Upper lobe of right lung (tissue), 1 donor: ENCODE measurements at regions not wholly inside any gene's neighbourhood (a gene's known extent, or its start where the extent isn't known, plus 50 kb on each side); places are given as distances from the start of the nearest gene placed in this dataset.
"Not testable (repeated sequence)": the region's sequence is repeated elsewhere in the genome, so short reads cannot be mapped to it uniquely, and the experiment has no call there.

Experiments
- ATAC-seq: fragments of 200-7000 bp; cut with Tn5 transposase; one replicate; pipeline ENCODE4 v1.9.1; 2020; ENCODE audit warnings: mild to moderate bottlenecking, moderate library complexity
- DNase-seq: peaks from one replicate; pipeline ENCODE4 v3.0.0-alpha.2; 2020
- H3K27ac ChIP-seq: fragments of 200-600 bp; one replicate; pipeline ENCODE4 v1.8.0; 2022
- H3K27me3 ChIP-seq: fragments of 200-600 bp; one replicate; pipeline ENCODE4 v1.8.0; 2022; ENCODE audit warnings: mild to moderate bottlenecking
- H3K36me3 ChIP-seq: fragments of 200-600 bp; one replicate; pipeline ENCODE4 v1.8.0; 2022
- H3K4me1 ChIP-seq: fragments of 200-600 bp; one replicate; pipeline ENCODE4 v1.8.0; 2022
- H3K4me3 ChIP-seq: fragments of 200-600 bp; one replicate; pipeline ENCODE4 v1.8.0; 2022; ENCODE audit warnings: mild to moderate bottlenecking
- H3K9me3 ChIP-seq: fragments of 200-600 bp; one replicate; pipeline ENCODE4 v1.8.0; 2022
- intact Hi-C: fragments of 100-400 bp; cut with DNase I; formaldehyde crosslinking; loops from one replicate; pipeline ENCODE4 v1.11.0; 2022
- TF ChIP-seq, protein P1 (sequence below): fragments of 200-600 bp; IDR thresholded peaks from one replicate; pipeline ENCODE4 v1.8.0; 2022; ENCODE audit warnings: antibody characterized with exemption
- donor health status: DM: no; HTN: yes; CAD: no; lungs with severe emphysema.

DNA sequence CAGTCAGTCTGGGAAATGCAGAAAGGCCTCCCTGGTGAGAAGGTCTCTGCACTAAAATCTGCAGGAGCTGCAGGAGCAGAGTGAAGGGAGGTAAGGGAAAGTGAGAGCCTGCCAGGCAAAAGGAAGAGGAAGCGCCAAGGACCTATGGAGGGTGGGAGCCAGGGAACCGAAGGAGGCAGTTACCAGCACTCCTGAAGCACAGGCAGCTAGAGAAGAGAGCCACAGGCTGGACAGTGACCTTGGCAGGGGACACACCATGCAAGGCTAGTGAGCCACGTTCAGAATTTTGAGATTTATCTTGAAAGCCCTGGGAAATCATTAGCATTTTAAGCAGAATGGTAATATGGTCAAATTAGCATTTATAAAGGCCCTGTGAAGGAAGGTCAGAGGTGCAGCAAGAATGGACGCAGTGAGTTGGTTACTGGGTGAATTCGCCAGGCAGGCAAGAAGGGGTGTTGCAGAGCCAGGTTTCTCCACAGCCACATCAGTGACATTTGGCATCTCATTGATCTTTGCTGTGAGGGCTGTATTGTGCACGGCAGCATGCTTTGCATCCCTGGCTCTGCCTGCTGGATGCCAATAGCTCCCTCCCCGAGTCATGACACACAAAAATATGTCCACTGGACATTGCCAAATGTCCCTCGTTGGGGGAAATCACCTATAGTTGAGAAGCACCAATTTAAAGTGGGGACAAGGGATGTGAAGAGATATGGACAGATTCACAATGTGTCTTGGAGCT lies 54.7 kb upstream of the LANCL2 start:
- no peaks in the 10 kb centered on the region for H3K36me3 ChIP-seq
- intact Hi-C loops, result no loop called here
- no peak overlapping the region for H3K27ac ChIP-seq
- no peaks in the 10 kb centered on the region for H3K4me1 ChIP-seq
- no peaks in the 10 kb centered on the region for H3K9me3 ChIP-seq
- H3K4me3 ChIP-seq, result no peak overlapping the region
- H3K27me3 ChIP-seq, result no peaks in the 10 kb centered on the region
- DNase-seq (no peak), ATAC-seq (no peak)
- TF ChIP-seq, protein P1, sequence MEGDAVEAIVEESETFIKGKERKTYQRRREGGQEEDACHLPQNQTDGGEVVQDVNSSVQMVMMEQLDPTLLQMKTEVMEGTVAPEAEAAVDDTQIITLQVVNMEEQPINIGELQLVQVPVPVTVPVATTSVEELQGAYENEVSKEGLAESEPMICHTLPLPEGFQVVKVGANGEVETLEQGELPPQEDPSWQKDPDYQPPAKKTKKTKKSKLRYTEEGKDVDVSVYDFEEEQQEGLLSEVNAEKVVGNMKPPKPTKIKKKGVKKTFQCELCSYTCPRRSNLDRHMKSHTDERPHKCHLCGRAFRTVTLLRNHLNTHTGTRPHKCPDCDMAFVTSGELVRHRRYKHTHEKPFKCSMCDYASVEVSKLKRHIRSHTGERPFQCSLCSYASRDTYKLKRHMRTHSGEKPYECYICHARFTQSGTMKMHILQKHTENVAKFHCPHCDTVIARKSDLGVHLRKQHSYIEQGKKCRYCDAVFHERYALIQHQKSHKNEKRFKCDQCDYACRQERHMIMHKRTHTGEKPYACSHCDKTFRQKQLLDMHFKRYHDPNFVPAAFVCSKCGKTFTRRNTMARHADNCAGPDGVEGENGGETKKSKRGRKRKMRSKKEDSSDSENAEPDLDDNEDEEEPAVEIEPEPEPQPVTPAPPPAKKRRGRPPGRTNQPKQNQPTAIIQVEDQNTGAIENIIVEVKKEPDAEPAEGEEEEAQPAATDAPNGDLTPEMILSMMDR, result no peak

GRCh38 chr7:55311892-55312291 lies 53.2 kb upstream of the LANCL2 start:
- H3K27ac ChIP-seq, H3K9me3 ChIP-seq, H3K4me1 ChIP-seq, intact Hi-C loops, ATAC-seq, DNase-seq, H3K4me3 ChIP-seq, H3K27me3 ChIP-seq, H3K36me3 ChIP-seq: not testable (repeated sequence)

DNA sequence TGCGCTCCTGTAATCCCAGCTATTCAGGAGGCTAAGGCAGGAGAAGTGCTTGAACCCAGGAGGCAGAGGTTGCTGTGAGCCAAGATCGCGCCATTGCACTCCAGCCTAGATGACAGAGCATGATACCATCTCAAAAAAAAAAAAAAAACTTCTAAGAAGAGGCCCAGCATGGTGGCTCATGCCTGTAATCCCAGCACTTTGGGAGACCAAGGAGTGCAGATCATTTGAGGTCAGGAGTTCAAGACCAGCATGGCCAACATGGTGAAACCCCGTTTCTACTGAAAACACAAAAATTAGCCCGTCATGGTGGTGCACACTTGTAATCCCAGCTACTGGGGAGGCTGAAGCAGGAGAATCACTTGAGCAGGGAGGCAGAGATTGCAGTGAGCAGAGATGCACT lies 51.5 kb upstream of the LANCL2 start:
- H3K4me3 ChIP-seq, H3K27me3 ChIP-seq, H3K36me3 ChIP-seq, DNase-seq, H3K27ac ChIP-seq, H3K9me3 ChIP-seq, H3K4me1 ChIP-seq, ATAC-seq, intact Hi-C loops: not testable (repeated sequence)

DNA sequence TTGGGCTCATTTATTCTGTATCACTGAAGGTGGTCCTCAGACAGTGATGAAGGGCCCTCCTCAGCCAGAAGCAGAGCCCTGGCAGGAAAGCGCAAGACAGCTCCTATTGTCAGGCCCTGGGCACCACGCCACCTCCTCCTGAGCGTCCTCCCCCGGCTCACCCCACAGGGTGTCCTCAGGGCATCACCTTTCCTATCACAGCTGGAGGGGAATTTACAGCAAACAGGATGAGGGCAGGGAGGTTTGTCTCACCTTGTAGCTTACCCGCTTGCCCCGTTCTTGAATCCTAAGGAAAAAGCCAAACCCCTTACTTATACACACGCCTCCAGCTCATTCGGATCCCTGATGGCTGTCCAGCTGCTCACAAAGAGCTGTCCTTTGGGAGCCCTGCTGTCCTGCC lies 50.2 kb upstream of the LANCL2 start:
- TF ChIP-seq, protein P1, result no peak
- intact Hi-C loops, result no loop called here
- no peak overlapping the region for H3K4me3 ChIP-seq
- DNase-seq, result no peak
- no peaks in the 10 kb centered on the region for H3K4me1 ChIP-seq
- no peak overlapping the region for H3K27ac ChIP-seq
- no peaks in the 10 kb centered on the region for H3K27me3 ChIP-seq
- no peaks in the 10 kb centered on the region for H3K36me3 ChIP-seq
- H3K9me3 ChIP-seq, result no peaks in the 10 kb centered on the region
- no peak for ATAC-seq
